HepG2 (cell line): ENCODE measurements at regions not wholly inside any gene's neighbourhood (a gene's known extent, or its start where the extent isn't known, plus 50 kb on each side); places are given as distances from the start of the nearest gene placed in this dataset.

ENCODE experiments used
- ATAC-seq: fragments of 200-7000 bp; cut with Tn5 transposase; 3 replicates; pipeline ENCODE4 v1.9.1; 2020; ENCODE audit warnings: mild to moderate bottlenecking, moderate library complexity
- BruUV-seq: library from RNA; stranded (reverse); fragments of 400-500 nt; replicated peaks from 2 replicates; lab custom pipeline; 2021; lab: Mats Ljungman, UMichigan
- CTCF ChIA-PET: fragments of 300-600 bp; formaldehyde crosslinking; extraction: SDS; loops from one replicate; lab custom pipeline; 2021; ENCODE audit warnings: low total read pairs, inconsistent platforms, low intra/inter-chr PET ratio; lab: Yijun Ruan, JAX
- POLR2A ChIA-PET: fragments of 350-600 bp; sonication (Branson Sonifier 250); formaldehyde crosslinking; loops from one replicate; lab custom pipeline; 2020; ENCODE audit warnings: antibody characterized with exemption, inconsistent platforms; lab: Yijun Ruan, JAX
- DNase-seq: peaks from one replicate; pipeline ENCODE4 v3.0.0-alpha.2; 2015; ENCODE audit warnings: low spot score
- FAIRE-seq: peaks from 3 replicates; lab custom pipeline; 2011; peaks lifted over from hg19 to GRCh38; lab: Jason Lieb, UNC
- H2AFZ ChIP-seq: one replicate; pipeline ENCODE4 v1.6.1; 2011; ENCODE audit warnings: low read length, inconsistent platforms
- H3K27ac ChIP-seq: fragments of 300-600 bp; 3 replicates; pipeline ENCODE4 v1.8.0; 2011; ENCODE audit warnings: mixed run types, mild to moderate bottlenecking, mixed read lengths, low read length, inconsistent platforms; ENCODE audit not compliant: insufficient read depth; ENCODE audit errors: extremely low read length
- H3K27me3 ChIP-seq, 2 experiments: fragments of 200-600 bp in 1 of 2; 2 replicates in 1 of 2; 3 replicates in 1 of 2; pipeline versions ENCODE4 v1.6.0 to v1.8.0; 2011; ENCODE audit warnings: low read length in 2 of 2, mild to moderate bottlenecking in 2 of 2, moderate library complexity in 2 of 2, inconsistent platforms in 1 of 2; ENCODE audit not compliant: insufficient read depth in 2 of 2, control insufficient read depth in 1 of 2
- H3K36me3 ChIP-seq, 2 experiments: fragments of 200-600 bp in 1 of 2; replicated peaks in 1 of 2; 2 replicates in 1 of 2; 3 replicates in 1 of 2; pipeline versions ENCODE4 v1.5.1 to v1.8.0; 2011; ENCODE audit warnings: low read length in 2 of 2, inconsistent platforms in 1 of 2; ENCODE audit not compliant: insufficient read depth in 2 of 2, control insufficient read depth in 1 of 2
- H3K4me1 ChIP-seq: 2 replicates; pipeline ENCODE4 v1.5.1; 2012; ENCODE audit warnings: low read length, inconsistent platforms; ENCODE audit not compliant: insufficient read depth
- H3K4me2 ChIP-seq: 2 replicates; pipeline ENCODE4 v1.6.0; 2011; ENCODE audit warnings: low read depth, low read length, inconsistent platforms
- H3K4me3 ChIP-seq, 3 experiments: fragments of 200-600 bp in 1 of 3; sonication (generic), shearing (Covaris generic) in 1 of 3; replicated peaks in 1 of 3; 2 replicates each; pipeline ENCODE4 v1.5.1; 2011 to 2016; ENCODE audit warnings: low read length in 3 of 3, inconsistent platforms in 2 of 3, low read depth in 2 of 3, mild to moderate bottlenecking in 2 of 3, control low read depth in 1 of 3, mixed read lengths in 1 of 3; ENCODE audit not compliant: insufficient read depth in 1 of 3
- H3K79me2 ChIP-seq: one replicate; pipeline ENCODE4 v1.6.1; 2011; ENCODE audit warnings: low read length, inconsistent platforms; ENCODE audit not compliant: insufficient read depth
- H3K9ac ChIP-seq: 2 replicates; pipeline ENCODE4 v1.6.0; 2011; ENCODE audit warnings: mild to moderate bottlenecking, low read depth, low read length, inconsistent platforms; ENCODE audit not compliant: insufficient read depth
- H3K9me3 ChIP-seq: 2 replicates; pipeline ENCODE4 v1.5.1; 2012; ENCODE audit warnings: mild to moderate bottlenecking, low read length
- H4K20me1 ChIP-seq: 2 replicates; pipeline ENCODE4 v1.6.0; 2011; ENCODE audit warnings: inconsistent platforms, mild to moderate bottlenecking, low read length, moderate library complexity; ENCODE audit not compliant: insufficient read depth
- DPF2 ChIP-seq: sonication (generic); formaldehyde crosslinking; IDR thresholded peaks from 2 replicates; pipeline ENCODE4 v1.4.0; 2020; ENCODE audit warnings: mild to moderate bottlenecking, low read depth, missing genetic modification reagents, borderline replicate concordance
- GLMP ChIP-seq: sonication (generic); formaldehyde crosslinking; IDR thresholded peaks from 2 replicates; pipeline ENCODE4 v1.9.0; 2021; ENCODE audit warnings: missing genetic modification reagents, mild to moderate bottlenecking, borderline replicate concordance
- MAFF ChIP-seq: IDR thresholded peaks from 2 replicates; pipeline ENCODE4 v1.6.1; 2011; ENCODE audit warnings: low read depth, low read length, improper control_type of control experiment
- MAFK ChIP-seq, 2 experiments: IDR thresholded peaks in 1 of 2; conservative IDR thresholded peaks in 1 of 2; 2 replicates each; pipeline ENCODE4 v1.6.1; 2011; ENCODE audit warnings: improper control_type of control experiment in 2 of 2, low read length in 2 of 2
- MIER3 ChIP-seq: IDR thresholded peaks from 2 replicates; pipeline ENCODE4 v1.6.1; 2016; ENCODE audit warnings: missing compliant biosample characterization, borderline replicate concordance
- MNT ChIP-seq: fragments of 450-650 bp; IDR thresholded peaks from 2 replicates; pipeline ENCODE4 v1.6.1; 2016
- MXD4 ChIP-seq: IDR thresholded peaks from 2 replicates; pipeline ENCODE4 v1.6.1; 2016; ENCODE audit warnings: mild to moderate bottlenecking, missing biosample characterization, missing genetic modification reagents
- NCOR1 ChIP-seq: fragments of 200-600 bp; sonication (generic); IDR thresholded peaks from 2 replicates; pipeline ENCODE4 v1.7.0; 2017; ENCODE audit warnings: antibody characterized with exemption, low read length, borderline replicate concordance
- ZNF326 ChIP-seq: sonication (generic); formaldehyde crosslinking; IDR thresholded peaks from 2 replicates; pipeline ENCODE4 v1.4.0; 2020; ENCODE audit warnings: missing genetic modification reagents, borderline replicate concordance
- ZNF431 ChIP-seq: sonication (generic); formaldehyde crosslinking; IDR thresholded peaks from 2 replicates; pipeline ENCODE4 v1.9.0; 2022; ENCODE audit warnings: missing genetic modification reagents, low read depth, mild to moderate bottlenecking, borderline replicate concordance
- ZNF629 ChIP-seq: sonication (generic); formaldehyde crosslinking; conservative IDR thresholded peaks from 2 replicates; pipeline ENCODE4 v1.5.0; 2020; ENCODE audit warnings: missing genetic modification reagents
- WGBS: methylation state at CpG from one replicate; pipeline ENCODE4 v1.1.6; 2017; ENCODE audit warnings: low lambda C conversion rate; 5-methylcytosine and 5-hydroxymethylcytosine counted together
- in situ Hi-C: cut with HindIII; loops from 2 replicates; pipeline ENCODE4 v1.10.0; 2017; ENCODE audit warnings: low pct_unique_long_range_greater_than_20kb; ENCODE audit not compliant: extremely low pct_ligation_motif_present
- intact Hi-C: fragments of 100-400 bp; cut with micrococcal nuclease; formaldehyde crosslinking; loops from one replicate; pipeline ENCODE4 v1.10.0; 2022; ENCODE audit not compliant: unreplicated experiment
- TF ChIP-seq, protein P1 (sequence below): sonication (generic); formaldehyde crosslinking; IDR thresholded peaks from 2 replicates; pipeline ENCODE4 v1.4.0; 2020; ENCODE audit warnings: mild to moderate bottlenecking, missing genetic modification reagents

DNA sequence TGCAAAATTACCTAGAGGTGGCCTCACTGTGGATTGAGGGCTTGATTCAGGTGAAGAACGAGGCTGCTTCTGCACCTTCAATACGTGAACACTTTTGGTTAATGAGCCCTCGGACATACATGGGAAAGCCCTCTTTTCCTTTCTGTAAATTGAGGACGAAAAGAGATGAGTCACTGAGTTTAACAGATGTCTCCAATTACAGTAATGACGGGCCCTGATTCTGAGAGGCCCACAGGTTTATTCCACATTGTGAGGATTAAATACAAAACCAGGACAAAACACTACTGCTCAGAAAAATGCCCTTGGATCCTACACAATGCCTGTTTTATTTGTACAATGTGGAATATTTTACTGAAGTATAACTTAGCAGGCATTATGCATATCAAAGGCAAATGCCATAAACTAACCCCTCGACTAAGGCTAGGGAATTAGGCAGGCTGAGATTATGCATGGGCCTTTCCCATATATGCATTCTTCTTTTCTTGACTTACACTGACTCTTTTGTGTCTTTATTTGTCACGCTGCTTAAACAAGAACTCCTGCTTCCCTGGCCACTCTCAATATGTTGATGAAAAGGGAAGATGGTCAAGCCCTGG lies 819.9 kb downstream of the OLFM4 start:
- in situ Hi-C loops (no loop called here), intact Hi-C loops (no loop called here)
- Histone ChIP-seq H3K27me3 (no peaks in the 10 kb centered on the region), H3K36me3 (no peaks in the 10 kb centered on the region), H3K27ac (no peak overlapping the region), H3K9me3 (peaks cover 50% of the 10 kb centered on the region), H3K4me3 (no peak overlapping the region), H4K20me1 (no peaks in the 10 kb centered on the region), H3K4me1 (no peaks in the 10 kb centered on the region), H3K79me2 (no peaks in the 10 kb centered on the region), H3K4me2 (no peak overlapping the region), H3K9ac (no peak overlapping the region), H2AFZ (no peak overlapping the region)
- ATAC-seq (no peak), FAIRE-seq (no peak), DNase-seq (no peak)
- POLR2A ChIA-PET = no interaction called here
- BruUV-seq = no TSS peak
- TF ChIP-seq NCOR1 (no peak), ZNF629 (no peak), MXD4 (CRISPR knock-in tag) (no peak), DPF2 (CRISPR knock-in tag) (no peak), MNT (no peak), MIER3 (CRISPR knock-in tag) (no peak)
- TF ChIP-seq, protein P1, sequence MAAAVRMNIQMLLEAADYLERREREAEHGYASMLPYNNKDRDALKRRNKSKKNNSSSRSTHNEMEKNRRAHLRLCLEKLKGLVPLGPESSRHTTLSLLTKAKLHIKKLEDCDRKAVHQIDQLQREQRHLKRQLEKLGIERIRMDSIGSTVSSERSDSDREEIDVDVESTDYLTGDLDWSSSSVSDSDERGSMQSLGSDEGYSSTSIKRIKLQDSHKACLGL = no peak
- CTCF ChIA-PET = no interaction called here
- under 1% methylated on average over 7 of the region's 7 CpGs for WGBS

- Histone ChIP-seq H3K27ac (no peak overlapping the region), H3K79me2 (no peaks in the 10 kb centered on the region), H3K9ac (no peak overlapping the region), H2AFZ (no peak overlapping the region), H3K4me1 (no peaks in the 10 kb centered on the region), H3K4me3 (no peak overlapping the region), H4K20me1 (no peaks in the 10 kb centered on the region), H3K27me3 (no peaks in the 10 kb centered on the region), H3K36me3 (no peaks in the 10 kb centered on the region), H3K4me2 (no peak overlapping the region), H3K9me3 (peaks cover 46% of the 10 kb centered on the region)
- FAIRE-seq (no peak), DNase-seq (no peak), ATAC-seq (no peak)
- POLR2A ChIA-PET = no interaction called here
- WGBS = 66% methylated on average over 4 of the region's 4 CpGs
- CTCF ChIA-PET = no interaction called here
- no TSS peak for BruUV-seq
- TF ChIP-seq GLMP = no peak
- no peak for TF ChIP-seq ZNF326 (CRISPR knock-in tag)
- no peak for TF ChIP-seq ZNF431
- peak; percentile 94 to 99 for TF ChIP-seq MAFK (conservative IDR thresholded peaks at IDR 0.05 in 1 of 2, IDR thresholded peaks at IDR 0.05 in 1 of 2; ENCODE audit: low read length in 2 of 2)
- TF ChIP-seq ZNF629 = no peak
- peak; percentile 97 for TF ChIP-seq MAFF
- intact Hi-C loops (no loop called here), in situ Hi-C loops (no loop called here)
These were observed 825.7 kb downstream of the OLFM4 start for GRCh38 chr13:53854321-53854720.
